HCT116 (cell line): ENCODE measurements at regions not wholly inside any gene's neighbourhood (a gene's known extent, or its start where the extent isn't known, plus 50 kb on each side); places are given as distances from the start of the nearest gene placed in this dataset.

Source experiments
- ATAC-seq: fragments of 200-7000 bp; cut with Tn5 transposase; 2 replicates; pipeline ENCODE4 v1.9.1; 2020; ENCODE audit warnings: mild to moderate bottlenecking, moderate library complexity
- BruUV-seq: library from RNA; stranded (reverse); fragments of 400-500 nt; replicated peaks from 2 replicates; lab custom pipeline; 2021; lab: Mats Ljungman, UMichigan
- CTCF ChIA-PET: fragments of 300-600 bp; sonication (Branson Sonifier 250); formaldehyde crosslinking; loops from one replicate; lab custom pipeline; 2021; ENCODE audit warnings: antibody characterized with exemption; lab: Charles Lee
- POLR2A ChIA-PET: fragments of 300-600, 350-600 bp; sonication (Branson Sonifier 250); formaldehyde crosslinking; loops from one replicate; lab custom pipeline; 2021; ENCODE audit warnings: antibody characterized with exemption; lab: Charles Lee
- RAD21 ChIA-PET, 2 experiments: fragments of 300-600 bp; sonication (Branson Sonifier 250); formaldehyde crosslinking; loops; one replicate each; lab custom pipeline; 2023; ENCODE audit warnings: low total read pairs in 2 of 2; ENCODE audit not compliant: uncharacterized antibody in 2 of 2, unreplicated experiment in 2 of 2, low non-redundant PET in 1 of 2; lab: Charles Lee
- DNase-seq: peaks from one replicate; pipeline ENCODE4 v3.0.0-alpha.2; 2010; ENCODE audit warnings: low read depth, low spot score
- H2AFZ ChIP-seq: fragments of 200-600 bp; shearing (Covaris generic), sonication (generic); 2 replicates; pipeline ENCODE4 v1.6.1; 2017; ENCODE audit warnings: low read depth, mixed run types, mixed read lengths, antibody characterized with exemption, low read length; ENCODE audit not compliant: poor library complexity, severe bottlenecking
- H3K27ac ChIP-seq: 2 replicates; pipeline ENCODE4 v1.5.1; 2012; ENCODE audit warnings: low read depth, low read length
- H3K27me3 ChIP-seq: fragments of 200-600 bp; sonication (generic); 2 replicates; pipeline ENCODE4 v1.6.1; 2016; ENCODE audit warnings: mixed run types, low read length, mixed read lengths; ENCODE audit not compliant: insufficient read depth
- H3K36me3 ChIP-seq, 2 experiments: fragments of 200-500 bp in 1 of 2; fragments of 200-600 bp in 1 of 2; sonication (Bioruptor generic) in 1 of 2; sonication (generic) in 1 of 2; 2 replicates each; pipeline versions ENCODE4 v1.5.1 to v1.6.1; 2014 to 2016; ENCODE audit warnings: low read length in 2 of 2, inconsistent platforms in 1 of 2, mixed read lengths in 1 of 2, mixed run types in 1 of 2; ENCODE audit not compliant: insufficient read depth in 2 of 2, control insufficient read depth in 1 of 2
- H3K4me1 ChIP-seq, 2 experiments: fragments of 200-600 bp in 1 of 2; sonication (generic) in 1 of 2; 2 replicates each; pipeline versions ENCODE4 v1.5.1 to v1.6.1; 2012 to 2017; ENCODE audit warnings: low read length in 2 of 2, inconsistent platforms in 1 of 2, mild to moderate bottlenecking in 1 of 2, mixed read lengths in 1 of 2, mixed run types in 1 of 2, moderate library complexity in 1 of 2; ENCODE audit not compliant: insufficient read depth in 2 of 2, control insufficient read depth in 1 of 2
- H3K4me2 ChIP-seq: fragments of 200-600 bp; sonication (generic); 2 replicates; pipeline ENCODE4 v1.6.1; 2017; ENCODE audit warnings: mixed run types, low read length, mixed read lengths
- H3K4me3 ChIP-seq, 2 experiments: fragments of 200-600 bp in 1 of 2; sonication (generic) in 1 of 2; replicated peaks in 1 of 2; 2 replicates each; pipeline ENCODE4 v1.5.1; 2011 to 2016; ENCODE audit warnings: low read length in 2 of 2, control low read depth in 1 of 2, low read depth in 1 of 2, mild to moderate bottlenecking in 1 of 2, mixed read lengths in 1 of 2, mixed run types in 1 of 2
- H3K79me2 ChIP-seq: fragments of 200-600 bp; sonication (generic); 2 replicates; pipeline ENCODE4 v1.6.1; 2017; ENCODE audit warnings: mild to moderate bottlenecking, mixed run types, low read length, moderate library complexity, mixed read lengths; ENCODE audit not compliant: insufficient read depth
- H3K9ac ChIP-seq: fragments of 200-600 bp; sonication (generic); 2 replicates; pipeline ENCODE4 v1.6.1; 2016; ENCODE audit warnings: low read length, mixed read lengths
- H3K9me2 ChIP-seq: fragments of 200-600 bp; sonication (generic), shearing (Covaris generic); 2 replicates; pipeline ENCODE4 v1.6.1; 2017; ENCODE audit warnings: mixed run types, mild to moderate bottlenecking, moderate library complexity; ENCODE audit not compliant: insufficient read depth
- H3K9me3 ChIP-seq, 2 experiments: fragments of 200-500 bp in 1 of 2; fragments of 200-600 bp in 1 of 2; sonication (Bioruptor generic) in 1 of 2; sonication (generic) in 1 of 2; 2 replicates each; pipeline ENCODE4 v1.6.1; 2014 to 2017; ENCODE audit warnings: low read length in 2 of 2, mixed read lengths in 2 of 2, inconsistent platforms in 1 of 2, low read depth in 1 of 2, mild to moderate bottlenecking in 1 of 2, mixed run types in 1 of 2, moderate library complexity in 1 of 2; ENCODE audit not compliant: control insufficient read depth in 1 of 2, insufficient read depth in 1 of 2
- H4K20me1 ChIP-seq: fragments of 200-600 bp; sonication (generic), shearing (Covaris generic); 2 replicates; pipeline ENCODE4 v1.6.1; 2017; ENCODE audit warnings: mixed run types, mild to moderate bottlenecking, moderate library complexity; ENCODE audit not compliant: insufficient read depth
- ATF3 ChIP-seq: IDR thresholded peaks from 2 replicates; pipeline ENCODE4 v1.6.1; 2012
- EZH2 ChIP-seq: fragments of 200-600 bp; sonication (generic); IDR thresholded peaks from 2 replicates; pipeline ENCODE4 v1.6.1; 2017; ENCODE audit warnings: antibody characterized with exemption, mixed run types
- EZH2phosphoT487 ChIP-seq: fragments of 200-600 bp; IDR thresholded peaks from 2 replicates; pipeline ENCODE4 v1.6.1; 2018; ENCODE audit warnings: antibody characterized with exemption, borderline replicate concordance
- FOSL1 ChIP-seq: IDR thresholded peaks from 2 replicates; pipeline ENCODE4 v1.6.1; 2012; ENCODE audit warnings: low read depth
- MAX ChIP-seq: IDR thresholded peaks from 2 replicates; pipeline ENCODE4 v1.6.1; 2012
- RAD21 ChIP-seq: IDR thresholded peaks from 2 replicates; pipeline ENCODE4 v1.6.1; 2012; ENCODE audit warnings: low read depth, mild to moderate bottlenecking
- SIN3A ChIP-seq: IDR thresholded peaks from 2 replicates; pipeline ENCODE4 v1.6.1; 2012; ENCODE audit warnings: low read depth
- SP1 ChIP-seq: IDR thresholded peaks from 2 replicates; pipeline ENCODE4 v1.6.1; 2012; ENCODE audit warnings: low read depth
- intact Hi-C: fragments of 100-400 bp; cut with micrococcal nuclease; formaldehyde crosslinking; loops from 2 replicates; pipeline ENCODE4 v1.10.0; 2022
- TF ChIP-seq, protein P1 (sequence below), 3 experiments: fragments of 200-600 bp in 1 of 3; sonication (generic) in 1 of 3; IDR thresholded peaks in 2 of 3; conservative IDR thresholded peaks in 1 of 3; 2 replicates each; pipeline ENCODE4 v1.5.1; 2012 to 2017; ENCODE audit warnings: low read depth in 2 of 3, low read length in 2 of 3, antibody characterized with exemption in 1 of 3, borderline replicate concordance in 1 of 3, control low read depth in 1 of 3, mild to moderate bottlenecking in 1 of 3, mixed read lengths in 1 of 3, mixed run types in 1 of 3, moderate library complexity in 1 of 3; ENCODE audit not compliant: insufficient read depth in 1 of 3

- CTCF ChIA-PET, result no interaction called here
- peak; percentile 69 for ATAC-seq
Observed at GRCh38 chr9:99351647-99352046, 129.6 kb downstream of the SEC61B start.

DNA sequence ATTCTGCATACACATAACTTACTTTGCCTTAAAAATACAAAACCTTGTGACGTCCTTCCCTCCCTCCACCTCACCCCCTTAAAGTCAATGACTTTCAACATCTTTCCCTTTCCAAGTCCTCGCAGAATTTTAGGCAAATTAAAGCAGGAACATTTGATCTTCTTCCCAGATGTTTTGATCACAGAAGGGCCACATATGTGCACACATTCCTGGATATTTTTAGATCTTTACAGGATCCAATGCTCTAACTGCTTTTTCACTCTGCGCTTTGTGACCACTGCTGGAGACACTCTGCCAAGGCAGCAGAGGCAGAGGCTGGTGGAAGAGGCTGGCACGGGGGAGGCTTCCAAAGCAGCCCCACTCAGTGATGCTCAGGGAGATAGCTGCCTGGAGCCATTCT, 130.7 kb downstream of the SEC61B start:
- Histone ChIP-seq H2AFZ (no peak overlapping the region), H3K27ac (no peak overlapping the region), H4K20me1 (no peaks in the 10 kb centered on the region), H3K4me3 (no peak overlapping the region), H3K9ac (no peak overlapping the region), H3K27me3 (peaks cover 6% of the 10 kb centered on the region; the same call in 1 of the 2 replicates), H3K36me3 (no peaks in the 10 kb centered on the region), H3K4me1 (no peaks in the 10 kb centered on the region), H3K79me2 (no peaks in the 10 kb centered on the region), H3K9me2 (no peaks in the 10 kb centered on the region), H3K4me2 (no peak overlapping the region), H3K9me3 (no peaks in the 10 kb centered on the region)
- ATAC-seq, result no peak
- no peak for DNase-seq
- ChIA-PET CTCF (interaction anchor here (0.6 kb wide), 1 partner anchor 168 kb away, joined by 3 read pairs; no protein-coding TSS in a partner anchor), RAD21 (no interaction called here), POLR2A (no interaction called here)
- no TSS peak for BruUV-seq
- TF ChIP-seq RAD21 (no peak), SP1 (no peak), ATF3 (no peak), EZH2 (no peak), MAX (no peak), FOSL1 (no peak), EZH2phosphoT487 (no peak)
- intact Hi-C loops, result no loop called here

More at GRCh38 chr9:99351647-99352046, 129.6 kb downstream of the SEC61B start:
- POLR2A ChIA-PET, result no interaction called here
- H3K4me2 ChIP-seq, result no peak overlapping the region
- H3K4me3 ChIP-seq, result no peak overlapping the region
- H3K79me2 ChIP-seq, result no peaks in the 10 kb centered on the region
- intact Hi-C loops, result no loop called here
- no peaks in the 10 kb centered on the region for H3K9me3 ChIP-seq
- no peaks in the 10 kb centered on the region for H3K9me2 ChIP-seq
- no peaks in the 10 kb centered on the region for H3K36me3 ChIP-seq
- no peak overlapping the region for H3K9ac ChIP-seq
- no peak overlapping the region for H3K27ac ChIP-seq
- RAD21 ChIA-PET, result no interaction called here
- no peaks in the 10 kb centered on the region for H4K20me1 ChIP-seq
- BruUV-seq, result no TSS peak
- peak; percentile 53 for TF ChIP-seq RAD21
- no peak for TF ChIP-seq SIN3A
- TF ChIP-seq, protein P1, sequence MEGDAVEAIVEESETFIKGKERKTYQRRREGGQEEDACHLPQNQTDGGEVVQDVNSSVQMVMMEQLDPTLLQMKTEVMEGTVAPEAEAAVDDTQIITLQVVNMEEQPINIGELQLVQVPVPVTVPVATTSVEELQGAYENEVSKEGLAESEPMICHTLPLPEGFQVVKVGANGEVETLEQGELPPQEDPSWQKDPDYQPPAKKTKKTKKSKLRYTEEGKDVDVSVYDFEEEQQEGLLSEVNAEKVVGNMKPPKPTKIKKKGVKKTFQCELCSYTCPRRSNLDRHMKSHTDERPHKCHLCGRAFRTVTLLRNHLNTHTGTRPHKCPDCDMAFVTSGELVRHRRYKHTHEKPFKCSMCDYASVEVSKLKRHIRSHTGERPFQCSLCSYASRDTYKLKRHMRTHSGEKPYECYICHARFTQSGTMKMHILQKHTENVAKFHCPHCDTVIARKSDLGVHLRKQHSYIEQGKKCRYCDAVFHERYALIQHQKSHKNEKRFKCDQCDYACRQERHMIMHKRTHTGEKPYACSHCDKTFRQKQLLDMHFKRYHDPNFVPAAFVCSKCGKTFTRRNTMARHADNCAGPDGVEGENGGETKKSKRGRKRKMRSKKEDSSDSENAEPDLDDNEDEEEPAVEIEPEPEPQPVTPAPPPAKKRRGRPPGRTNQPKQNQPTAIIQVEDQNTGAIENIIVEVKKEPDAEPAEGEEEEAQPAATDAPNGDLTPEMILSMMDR (IDR thresholded peaks at IDR 0.05 in 2 of 3, conservative IDR thresholded peaks at IDR 0.05 in 1 of 3; ENCODE audit: borderline replicate concordance in 1 of 3, insufficient read depth in 1 of 3, low read depth in 2 of 3, low read length in 2 of 3), result peak in 2 of 3 experiments; percentile 11 to 26; a peak in 2 of 6 replicates
- no peak for DNase-seq
- no peaks in the 10 kb centered on the region for H3K4me1 ChIP-seq
- H3K27me3 ChIP-seq, result peaks cover 6% of the 10 kb centered on the region; the same call in 1 of the 2 replicates
- no peak overlapping the region for H2AFZ ChIP-seq
